ENCODE measurements at regions not wholly inside any gene's neighbourhood (a gene's known extent, or its start where the extent isn't known, plus 50 kb on each side); places are given as distances from the start of the nearest gene placed in this dataset.
"Not testable (repeated sequence)": the region's sequence is repeated elsewhere in the genome, so short reads cannot be mapped to it uniquely, and the experiment has no call there.

GRCh38 chr6:94562846-94563245 lies 1014.5 kb upstream of the MANEA start:
- Histone ChIP-seq H3K9me3 (no peaks in the 10 kb centered on the region), H3K27ac (no peak overlapping the region), H3K4me3 (no peak overlapping the region), H3K4me1 (no peaks in the 10 kb centered on the region), H3K36me3 (no peaks in the 10 kb centered on the region), H3K27me3 (no peaks in the 10 kb centered on the region)
- TF ChIP-seq CTCF (IDR thresholded peaks at IDR 0.05) (no peak), POLR2A (IDR thresholded peaks at IDR 0.05) (no peak), EP300 (IDR thresholded peaks at IDR 0.05) (no peak)
- WGBS, 2 donors, result 84 to 95% methylated on average over 2 of the region's 2 CpGs
- no peak for DNase-seq (ENCODE audit: low spot score in 2 of 2)

DNA sequence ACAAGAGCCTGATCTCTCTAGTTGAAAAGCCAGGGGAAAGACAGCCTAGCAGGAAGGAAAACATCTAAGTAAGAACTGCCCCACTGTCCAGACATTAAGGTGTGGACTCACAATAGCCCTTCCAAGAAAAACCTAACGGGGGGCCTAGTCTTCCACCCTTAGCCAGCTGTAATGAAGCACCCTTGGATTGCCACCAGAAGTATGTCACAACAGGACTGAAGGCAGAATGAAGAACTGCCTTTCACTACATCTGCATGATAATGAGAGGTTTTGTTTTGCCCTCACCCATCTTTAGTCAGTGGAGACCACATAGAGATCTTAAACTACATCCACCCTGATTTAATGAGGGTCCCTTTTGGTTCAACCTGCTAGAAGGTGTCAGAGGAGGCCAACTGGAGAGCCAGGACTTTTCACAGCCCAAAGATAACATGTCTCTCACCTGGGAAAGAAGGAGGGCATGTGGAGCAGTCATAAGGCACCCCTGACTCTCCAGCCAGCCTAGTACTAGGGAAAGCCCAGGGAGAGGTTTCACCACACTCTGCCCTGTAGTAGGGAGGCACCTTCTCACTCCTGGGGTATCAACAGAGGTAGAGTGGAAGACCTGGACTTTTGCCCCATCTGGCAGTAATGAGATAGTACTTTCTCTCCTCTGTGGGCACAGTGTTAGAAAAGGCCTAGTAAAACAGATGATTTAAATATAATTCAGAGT lies 1017.4 kb upstream of the MANEA start:
- Histone ChIP-seq H3K4me3 (no peak overlapping the region), H3K27me3 (no peaks in the 10 kb centered on the region), H3K4me1 (no peaks in the 10 kb centered on the region), H3K27ac (no peak overlapping the region), H3K9me3 (no peaks in the 10 kb centered on the region), H3K36me3 (no peaks in the 10 kb centered on the region)
- no peak for DNase-seq (ENCODE audit: low spot score in 2 of 2)
- TF ChIP-seq POLR2A (IDR thresholded peaks at IDR 0.05) (no peak), EP300 (IDR thresholded peaks at IDR 0.05) (no peak), CTCF (IDR thresholded peaks at IDR 0.05) (no peak)
- 55 to 74% methylated on average over 1 of the region's 1 CpG for WGBS, 2 donors

- 94 to 95% methylated on average over 11 of the region's 11 CpGs for WGBS, 2 donors
- H3K27ac ChIP-seq; H3K27me3 ChIP-seq; H3K4me1 ChIP-seq; H3K36me3 ChIP-seq; H3K4me3 ChIP-seq; H3K9me3 ChIP-seq; DNase-seq (ENCODE audit: low spot score in 2 of 2): not testable (repeated sequence)
Measured at GRCh38 chr6:94557207-94557606, 1020.1 kb upstream of the MANEA start.

DNA sequence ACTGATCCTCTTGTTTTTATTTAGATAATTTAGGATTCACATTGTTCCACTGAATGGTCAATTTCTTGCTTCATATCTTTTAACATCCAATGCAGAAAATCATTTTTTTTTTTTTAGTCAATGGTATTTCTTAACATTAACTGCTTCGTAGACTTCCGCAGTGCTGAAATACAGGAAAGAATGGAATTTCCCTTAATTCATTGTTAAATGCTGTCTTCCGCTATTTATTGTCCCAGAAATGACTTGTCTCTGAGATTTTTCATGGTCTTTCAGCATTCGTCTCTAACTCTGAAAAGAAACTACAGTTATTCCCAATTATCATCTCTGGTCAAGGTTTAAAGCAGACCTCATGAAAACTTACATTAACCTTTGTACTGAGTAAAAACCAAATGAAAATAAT lies 1029.1 kb upstream of the MANEA start:
- H3K36me3 ChIP-seq, result no peaks in the 10 kb centered on the region
- no peaks in the 10 kb centered on the region for H3K27me3 ChIP-seq
- H3K27ac ChIP-seq, result no peak overlapping the region
- 68 to 82% methylated on average over 4 of the region's 4 CpGs for whole genome bisulfite sequencing, 2 donors
- TF ChIP-seq CTCF (IDR thresholded peaks at IDR 0.05) (no peak), POLR2A (IDR thresholded peaks at IDR 0.05) (no peak), EP300 (IDR thresholded peaks at IDR 0.05) (no peak)
- no peak overlapping the region for H3K4me3 ChIP-seq
- H3K9me3 ChIP-seq, result no peaks in the 10 kb centered on the region
- no peak for DNase-seq (ENCODE audit: low spot score in 2 of 2)
- H3K4me1 ChIP-seq, result no peaks in the 10 kb centered on the region

DNA sequence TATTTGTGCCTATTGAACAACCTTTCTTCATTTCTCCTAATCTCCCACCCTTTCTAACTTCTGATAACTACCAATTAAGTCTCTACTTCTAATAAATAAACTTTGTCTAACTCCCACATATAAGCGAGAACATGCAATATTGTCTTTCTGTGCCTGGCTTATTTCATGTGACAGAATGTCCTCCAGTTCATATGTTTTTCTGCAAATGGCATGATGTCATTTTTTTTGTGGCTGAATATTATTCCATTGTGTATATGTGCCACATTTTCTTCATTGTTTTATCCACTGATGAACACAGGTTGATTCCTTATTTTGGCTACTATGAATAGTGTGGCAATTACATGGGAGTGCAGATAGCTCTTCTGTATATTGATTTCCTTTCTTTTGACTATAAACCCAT lies 1041.5 kb upstream of the MANEA start:
- Histone ChIP-seq H3K36me3 (no peaks in the 10 kb centered on the region), H3K27me3 (no peaks in the 10 kb centered on the region)
- 98 to 100% methylated on average over 1 of the region's 1 CpG for WGBS, 2 donors

More for the DNA sequence above, 1041.5 kb upstream of the MANEA start:
- Histone ChIP-seq H3K9me3 (peaks cover 0 to 3% (median 0%) of the 10 kb centered on the region in 4 donors), H3K4me3 (no peak overlapping the region), H3K4me1 (no peaks in the 10 kb centered on the region), H3K27ac (no peak overlapping the region)
- DNase-seq (ENCODE audit: low spot score in 2 of 2), result no peak
- TF ChIP-seq POLR2A (IDR thresholded peaks at IDR 0.05), result no peak
- no peak for TF ChIP-seq CTCF (IDR thresholded peaks at IDR 0.05)
- TF ChIP-seq EP300 (IDR thresholded peaks at IDR 0.05), result no peak

All from tibial nerve (tissue), 4 donors.